GM12878 (cell line): ENCODE measurements at regions not wholly inside any gene's neighbourhood (a gene's known extent, or its start where the extent isn't known, plus 50 kb on each side); places are given as distances from the start of the nearest gene placed in this dataset.

Experiments
- ATAC-seq: fragments of 200-7000 bp; cut with Tn5 transposase; 3 replicates; pipeline ENCODE4 v1.9.1; 2020; ENCODE audit warnings: mild to moderate bottlenecking, moderate library complexity
- BruUV-seq: library from RNA; stranded (reverse); fragments of 400-500 nt; replicated peaks from 2 replicates; lab custom pipeline; 2021; lab: Mats Ljungman, UMichigan
- CTCF ChIA-PET: fragments of 300-600 bp; sonication (Branson Sonifier 250); formaldehyde crosslinking; extraction: SDS; loops from one replicate; lab custom pipeline; 2021; ENCODE audit warnings: inconsistent platforms; lab: Yijun Ruan, JAX
- POLR2A ChIA-PET: fragments of 350-600 bp; formaldehyde crosslinking; extraction: SDS; loops from one replicate; lab custom pipeline; 2021; ENCODE audit warnings: inconsistent platforms; lab: Charles Lee
- RAD21 ChIA-PET: fragments of 300-600 bp; sonication (Branson Sonifier 250); formaldehyde crosslinking; loops from one replicate; lab custom pipeline; 2023; ENCODE audit warnings: antibody characterized with exemption; ENCODE audit not compliant: unreplicated experiment; lab: Charles Lee
- SMC1A ChIA-PET: fragments of 300-600 bp; sonication (Branson Sonifier 250); formaldehyde crosslinking; loops from one replicate; lab custom pipeline; 2023; ENCODE audit not compliant: unreplicated experiment, uncharacterized antibody; lab: Charles Lee
- DNase-seq: peaks from one replicate; pipeline ENCODE4 v3.0.0-alpha.2; 2011; ENCODE audit warnings: low read depth, low spot score
- FAIRE-seq: peaks from 3 replicates; lab custom pipeline; 2011; peaks lifted over from hg19 to GRCh38; lab: Jason Lieb, UNC
- H2AFZ ChIP-seq: 2 replicates; pipeline ENCODE4 v1.6.0; 2011; ENCODE audit warnings: low read depth, low read length, control low read depth; ENCODE audit not compliant: control insufficient read depth
- H3K27ac ChIP-seq: 2 replicates; pipeline ENCODE4 v1.5.1; 2011; ENCODE audit warnings: control low read depth; ENCODE audit not compliant: control insufficient read depth, insufficient read depth
- H3K27me3 ChIP-seq, 2 experiments: replicated peaks in 1 of 2; 2 replicates each; pipeline versions ENCODE4 v1.6.0 to v1.6.1; 2011; ENCODE audit warnings: low read length in 1 of 2; ENCODE audit not compliant: control insufficient read depth in 2 of 2, insufficient read depth in 2 of 2
- H3K36me3 ChIP-seq, 2 experiments: 2 replicates each; pipeline ENCODE4 v1.5.1; 2011; ENCODE audit warnings: low read length in 1 of 2; ENCODE audit not compliant: control insufficient read depth in 2 of 2, insufficient read depth in 2 of 2
- H3K4me1 ChIP-seq: 2 replicates; pipeline ENCODE4 v1.6.1; 2011; ENCODE audit warnings: mild to moderate bottlenecking, low read length, moderate library complexity, mixed read lengths; ENCODE audit not compliant: control insufficient read depth, insufficient read depth
- H3K4me2 ChIP-seq: 2 replicates; pipeline ENCODE4 v1.6.0; 2011; ENCODE audit warnings: control low read depth; ENCODE audit not compliant: control insufficient read depth, insufficient read depth
- H3K4me3 ChIP-seq: fragments of 200-600 bp; sonication (generic); 2 replicates; pipeline ENCODE4 v1.5.1; 2016
- H3K79me2 ChIP-seq: 2 replicates; pipeline ENCODE4 v1.6.0; 2011; ENCODE audit warnings: low read length; ENCODE audit not compliant: control insufficient read depth, insufficient read depth
- H3K9ac ChIP-seq: 2 replicates; pipeline ENCODE4 v1.8.0; 2011; ENCODE audit warnings: low read length, control low read depth, mixed read lengths; ENCODE audit not compliant: control insufficient read depth, insufficient read depth
- H3K9me3 ChIP-seq: replicated peaks from 3 replicates; pipeline ENCODE4 v1.5.1; 2011; ENCODE audit warnings: mild to moderate bottlenecking, low read length; ENCODE audit not compliant: control insufficient read depth, insufficient read depth
- H4K20me1 ChIP-seq: 2 replicates; pipeline ENCODE4 v1.6.0; 2011; ENCODE audit not compliant: control insufficient read depth, insufficient read depth
- CEBPB ChIP-seq, 2 experiments: fragments of 150-350 bp in 1 of 2; IDR thresholded peaks; 2 replicates each; pipeline ENCODE4 v1.6.1; 2012 to 2014; ENCODE audit warnings: low read depth in 2 of 2, low read length in 2 of 2, borderline replicate concordance in 1 of 2, inconsistent platforms in 1 of 2
- E2F4 ChIP-seq: IDR thresholded peaks from 2 replicates; pipeline ENCODE4 v1.6.1; 2012; ENCODE audit warnings: low read depth, low read length, improper control_type of control experiment
- E2F8 ChIP-seq: fragments of 450-650 bp; IDR thresholded peaks from 2 replicates; pipeline ENCODE4 v1.6.1; 2018; ENCODE audit warnings: mild to moderate bottlenecking, low read depth, moderate library complexity; ENCODE audit not compliant: partially characterized antibody
- MEF2A ChIP-seq: IDR thresholded peaks from 2 replicates; pipeline ENCODE4 v1.6.1; 2011; ENCODE audit warnings: low read depth, mild to moderate bottlenecking, low read length, moderate library complexity; ENCODE audit not compliant: insufficient read depth
- MYB ChIP-seq: fragments of 150-350 bp; IDR thresholded peaks from 2 replicates; pipeline ENCODE4 v1.6.1; 2014; ENCODE audit warnings: mild to moderate bottlenecking, low read depth, low read length, borderline replicate concordance
- POLR2AphosphoS2 ChIP-seq: IDR thresholded peaks from 2 replicates; pipeline ENCODE4 v1.6.1; 2011; ENCODE audit warnings: low read depth, mild to moderate bottlenecking, low read length, improper control_type of control experiment, moderate library complexity
- RFX5 ChIP-seq: IDR thresholded peaks from 2 replicates; pipeline ENCODE4 v1.6.1; 2011; ENCODE audit warnings: low read depth, low read length, improper control_type of control experiment
- TBL1XR1 ChIP-seq: IDR thresholded peaks from 2 replicates; pipeline ENCODE4 v1.6.1; 2012; ENCODE audit warnings: low read depth, low read length, improper control_type of control experiment
- WGBS: methylation state at CpG from one replicate; pipeline ENCODE4 v1.1.6; 2016; ENCODE audit warnings: low lambda C conversion rate; ENCODE audit not compliant: insufficient replicate concordance, insufficient coverage; ENCODE audit errors: missing lambda C conversion rate; 5-methylcytosine and 5-hydroxymethylcytosine counted together
- in situ Hi-C: fragments of 300-500 bp; cut with MboI; formaldehyde crosslinking; loops from 9 replicates; pipeline ENCODE4 v1.14.3; 2018; ENCODE audit warnings: mixed read lengths
- intact Hi-C: fragments of 100-400 bp; cut with micrococcal nuclease; formaldehyde crosslinking; loops from one replicate; pipeline ENCODE4 v1.14.2; 2022; ENCODE audit not compliant: unreplicated experiment

- FAIRE-seq, result no peak
- no TSS peak for BruUV-seq
- ATAC-seq, result no peak
- Histone ChIP-seq H3K4me1 (no peaks in the 10 kb centered on the region), H3K4me2 (no peak overlapping the region), H3K4me3 (no peak overlapping the region), H3K27me3 (peaks cover 0 to 2% of the 10 kb centered on the region in 2 experiments; a peak in 2 of 4 replicates), H3K9ac (no peak overlapping the region), H3K27ac (no peak overlapping the region), H3K9me3 (no peaks in the 10 kb centered on the region), H3K36me3 (no peaks in the 10 kb centered on the region), H3K79me2 (no peaks in the 10 kb centered on the region), H4K20me1 (no peaks in the 10 kb centered on the region), H2AFZ (no peak overlapping the region)
- SMC1A ChIA-PET, result no interaction called here
- intact Hi-C loops (no loop called here), in situ Hi-C loops (no loop called here)
- POLR2A ChIA-PET, result no interaction called here
- WGBS, result 64% methylated on average over 3 of the region's 3 CpGs
- RAD21 ChIA-PET, result no interaction called here
- TF ChIP-seq MYB, result no peak
- TF ChIP-seq MEF2A, result no peak
- no peak for TF ChIP-seq CEBPB (IDR thresholded peaks at IDR 0.05; ENCODE audit: borderline replicate concordance in 1 of 2, low read depth in 2 of 2, low read length in 2 of 2)
- TF ChIP-seq TBL1XR1, result no peak
- TF ChIP-seq E2F4, result no peak
- no peak for DNase-seq
- CTCF ChIA-PET, result no interaction called here
Measured at GRCh38 chr11:115693002-115693401, 188.8 kb upstream of the CADM1 start.

GRCh38 chr11:115691030-115691429 lies 186.8 kb upstream of the CADM1 start:
- CTCF ChIA-PET, result interaction anchor here (0.6 kb wide), 1 partner anchor 421 kb away, joined by 3 read pairs; no protein-coding TSS in a partner anchor

More at GRCh38 chr11:115691030-115691429, 186.8 kb upstream of the CADM1 start:
- no peak overlapping the region for H2AFZ ChIP-seq
- ChIA-PET RAD21 (interaction anchor here (0.6 kb wide), 1 partner anchor 9 kb away, joined by 5 read pairs; no protein-coding TSS in a partner anchor), SMC1A (interaction anchor here (1.2 kb wide), 1 partner anchor 34 kb away, joined by 3 read pairs; no protein-coding TSS in a partner anchor), POLR2A (no interaction called here)
- H3K4me1 ChIP-seq, result no peaks in the 10 kb centered on the region
- H3K36me3 ChIP-seq, result no peaks in the 10 kb centered on the region
- H3K79me2 ChIP-seq, result no peaks in the 10 kb centered on the region
- H3K4me2 ChIP-seq, result no peak overlapping the region
- intact Hi-C loops, result no loop called here
- H3K27ac ChIP-seq, result no peak overlapping the region
- ATAC-seq (no peak), FAIRE-seq (no peak), DNase-seq (no peak)
- H4K20me1 ChIP-seq, result no peaks in the 10 kb centered on the region
- H3K27me3 ChIP-seq, result peaks cover 0 to 2% of the 10 kb centered on the region in 2 experiments; a peak in 2 of 4 replicates
- 54% methylated on average over 3 of the region's 3 CpGs for WGBS
- in situ Hi-C loops, result no loop called here
- no peaks in the 10 kb centered on the region for H3K9me3 ChIP-seq
- no peak overlapping the region for H3K4me3 ChIP-seq
- no peak for TF ChIP-seq RFX5
- no peak for TF ChIP-seq POLR2AphosphoS2
- no peak for TF ChIP-seq E2F8
- TF ChIP-seq, all 136 proteins: peak for 0
- BruUV-seq, result no TSS peak
- no peak overlapping the region for H3K9ac ChIP-seq
